Keratinocyte (primary cell): ENCODE measurements at regions not wholly inside any gene's neighbourhood (a gene's known extent, or its start where the extent isn't known, plus 50 kb on each side); places are given as distances from the start of the nearest gene placed in this dataset.

ENCODE experiments used
- DNase-seq: peaks from one replicate; pipeline ENCODE4 v3.0.0-alpha.2; 2011; ENCODE audit warnings: low read depth, missing footprints, low spot score
- FAIRE-seq: peaks from 2 replicates; lab custom pipeline; 2011; peaks lifted over from hg19 to GRCh38; lab: Jason Lieb, UNC
- H2AFZ ChIP-seq: 2 replicates; pipeline ENCODE4 v1.6.0; 2012; ENCODE audit warnings: low read length, control low read depth, inconsistent platforms; ENCODE audit not compliant: control insufficient read depth
- H3K27ac ChIP-seq: 2 replicates; pipeline ENCODE4 v1.5.1; 2011; ENCODE audit warnings: low read length; ENCODE audit not compliant: control insufficient read depth, insufficient read depth
- H3K27me3 ChIP-seq: 3 replicates; pipeline ENCODE4 v1.6.0; 2011; ENCODE audit warnings: low read length; ENCODE audit not compliant: control insufficient read depth, insufficient read depth; ENCODE audit errors: extremely low read depth
- H3K36me3 ChIP-seq, 2 experiments: 2 replicates in 1 of 2; 3 replicates in 1 of 2; pipeline ENCODE4 v1.5.1; 2011; ENCODE audit warnings: low read length in 2 of 2, mild to moderate bottlenecking in 1 of 2; ENCODE audit not compliant: control insufficient read depth in 2 of 2, insufficient read depth in 2 of 2; ENCODE audit errors: extremely low read depth in 1 of 2
- H3K4me1 ChIP-seq: 3 replicates; pipeline ENCODE4 v1.5.1; 2011; ENCODE audit warnings: low read length; ENCODE audit not compliant: control insufficient read depth, insufficient read depth; ENCODE audit errors: extremely low read depth
- H3K4me2 ChIP-seq: 3 replicates; pipeline ENCODE4 v1.6.0; 2011; ENCODE audit warnings: low read depth, low read length; ENCODE audit not compliant: control insufficient read depth, insufficient read depth; ENCODE audit errors: extremely low read depth
- H3K4me3 ChIP-seq, 3 experiments: fragments of 200-600 bp in 1 of 3; sonication (generic) in 1 of 3; 2 replicates in 2 of 3; 3 replicates in 1 of 3; pipeline ENCODE4 v1.5.1; 2011 to 2016; ENCODE audit warnings: low read length in 3 of 3, mild to moderate bottlenecking in 3 of 3, control low read depth in 2 of 3, inconsistent platforms in 1 of 3, low read depth in 1 of 3, mixed read lengths in 1 of 3, mixed run types in 1 of 3, moderate library complexity in 1 of 3; ENCODE audit not compliant: control insufficient read depth in 2 of 3, insufficient read depth in 2 of 3; ENCODE audit errors: extremely low read depth in 1 of 3
- H3K79me2 ChIP-seq: 2 replicates; pipeline ENCODE4 v1.6.0; 2012; ENCODE audit warnings: low read length; ENCODE audit not compliant: control insufficient read depth, insufficient read depth
- H3K9ac ChIP-seq: 3 replicates; pipeline ENCODE4 v1.6.0; 2011; ENCODE audit warnings: low read length; ENCODE audit not compliant: control insufficient read depth, insufficient read depth; ENCODE audit errors: extremely low read depth
- H3K9me1 ChIP-seq: 3 replicates; pipeline ENCODE4 v1.6.0; 2011; ENCODE audit warnings: low read length; ENCODE audit not compliant: control insufficient read depth, insufficient read depth; ENCODE audit errors: extremely low read depth
- H3K9me3 ChIP-seq: 2 replicates; pipeline ENCODE4 v1.5.1; 2012; ENCODE audit warnings: low read depth, low read length; ENCODE audit not compliant: control insufficient read depth
- H4K20me1 ChIP-seq: 3 replicates; pipeline ENCODE4 v1.6.0; 2011; ENCODE audit warnings: low read length; ENCODE audit not compliant: control insufficient read depth, insufficient read depth; ENCODE audit errors: extremely low read depth
- EZH2 ChIP-seq: IDR thresholded peaks from one replicate; pipeline ENCODE4 v1.6.1; 2012; ENCODE audit warnings: inconsistent platforms, mild to moderate bottlenecking, low read length, moderate library complexity
- dilution Hi-C: fragments of 300-500 bp; cut with MboI; formaldehyde crosslinking; loops from one replicate; pipeline ENCODE4 v1.7.0; 2020; ENCODE audit warnings: low sequenced_read_pairs; ENCODE audit not compliant: extremely low pct_ligation_motif_present
- TF ChIP-seq, protein P1 (sequence below), 3 experiments: IDR thresholded peaks in 1 of 3; conservative IDR thresholded peaks in 1 of 3; optimal IDR thresholded peaks in 1 of 3; 2 replicates in 2 of 3; 3 replicates in 1 of 3; pipeline versions ENCODE3 to v1.5.1; 2011; ENCODE audit warnings: low read length in 3 of 3, mild to moderate bottlenecking in 3 of 3, moderate library complexity in 2 of 3, control low read depth in 1 of 3, inconsistent platforms in 1 of 3; ENCODE audit not compliant: insufficient read depth in 2 of 3; ENCODE audit errors: extremely low read depth in 1 of 3

DNA sequence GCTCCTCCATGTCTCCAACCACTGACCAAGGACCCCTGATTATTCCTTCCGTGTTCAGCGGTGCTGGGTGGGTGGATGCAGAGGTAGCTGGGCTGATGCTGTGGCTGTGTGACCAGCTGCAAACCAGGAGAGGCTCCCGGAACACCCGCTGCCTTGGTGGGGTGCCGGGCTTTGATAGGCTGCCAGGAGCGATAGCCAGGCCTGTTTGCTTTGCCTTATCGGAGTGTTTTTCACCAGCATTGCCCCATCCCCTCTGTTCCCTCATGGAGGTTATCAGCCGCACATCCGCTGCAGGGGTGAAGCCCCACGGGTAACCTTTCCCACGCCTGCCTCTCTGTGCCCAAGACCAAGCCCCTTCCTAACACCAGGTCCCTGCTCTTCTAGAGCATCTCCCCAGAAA, 354.3 kb downstream of the C16orf95 start:
- Histone ChIP-seq H3K4me3 (no peak overlapping the region), H3K4me2 (no peak overlapping the region), H3K4me1 (no peaks in the 10 kb centered on the region), H3K9me3 (no peaks in the 10 kb centered on the region), H3K27me3 (peaks cover 35% of the 10 kb centered on the region), H3K79me2 (no peaks in the 10 kb centered on the region), H3K9ac (no peak overlapping the region), H4K20me1 (no peaks in the 10 kb centered on the region), H3K27ac (no peak overlapping the region), H3K9me1 (no peaks in the 10 kb centered on the region), H3K36me3 (no peaks in the 10 kb centered on the region), H2AFZ (no peak overlapping the region)
- TF ChIP-seq, protein P1, sequence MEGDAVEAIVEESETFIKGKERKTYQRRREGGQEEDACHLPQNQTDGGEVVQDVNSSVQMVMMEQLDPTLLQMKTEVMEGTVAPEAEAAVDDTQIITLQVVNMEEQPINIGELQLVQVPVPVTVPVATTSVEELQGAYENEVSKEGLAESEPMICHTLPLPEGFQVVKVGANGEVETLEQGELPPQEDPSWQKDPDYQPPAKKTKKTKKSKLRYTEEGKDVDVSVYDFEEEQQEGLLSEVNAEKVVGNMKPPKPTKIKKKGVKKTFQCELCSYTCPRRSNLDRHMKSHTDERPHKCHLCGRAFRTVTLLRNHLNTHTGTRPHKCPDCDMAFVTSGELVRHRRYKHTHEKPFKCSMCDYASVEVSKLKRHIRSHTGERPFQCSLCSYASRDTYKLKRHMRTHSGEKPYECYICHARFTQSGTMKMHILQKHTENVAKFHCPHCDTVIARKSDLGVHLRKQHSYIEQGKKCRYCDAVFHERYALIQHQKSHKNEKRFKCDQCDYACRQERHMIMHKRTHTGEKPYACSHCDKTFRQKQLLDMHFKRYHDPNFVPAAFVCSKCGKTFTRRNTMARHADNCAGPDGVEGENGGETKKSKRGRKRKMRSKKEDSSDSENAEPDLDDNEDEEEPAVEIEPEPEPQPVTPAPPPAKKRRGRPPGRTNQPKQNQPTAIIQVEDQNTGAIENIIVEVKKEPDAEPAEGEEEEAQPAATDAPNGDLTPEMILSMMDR (optimal IDR thresholded peaks at IDR 0.05 in 1 of 3, IDR thresholded peaks at IDR 0.05 in 1 of 3, conservative IDR thresholded peaks at IDR 0.05 in 1 of 3; ENCODE audit: extremely low read depth in 1 of 3, insufficient read depth in 2 of 3, low read length in 3 of 3): no peak
- TF ChIP-seq EZH2: no peak
- no peak for DNase-seq
- dilution Hi-C loops: no loop called here
- FAIRE-seq: no peak

DNA sequence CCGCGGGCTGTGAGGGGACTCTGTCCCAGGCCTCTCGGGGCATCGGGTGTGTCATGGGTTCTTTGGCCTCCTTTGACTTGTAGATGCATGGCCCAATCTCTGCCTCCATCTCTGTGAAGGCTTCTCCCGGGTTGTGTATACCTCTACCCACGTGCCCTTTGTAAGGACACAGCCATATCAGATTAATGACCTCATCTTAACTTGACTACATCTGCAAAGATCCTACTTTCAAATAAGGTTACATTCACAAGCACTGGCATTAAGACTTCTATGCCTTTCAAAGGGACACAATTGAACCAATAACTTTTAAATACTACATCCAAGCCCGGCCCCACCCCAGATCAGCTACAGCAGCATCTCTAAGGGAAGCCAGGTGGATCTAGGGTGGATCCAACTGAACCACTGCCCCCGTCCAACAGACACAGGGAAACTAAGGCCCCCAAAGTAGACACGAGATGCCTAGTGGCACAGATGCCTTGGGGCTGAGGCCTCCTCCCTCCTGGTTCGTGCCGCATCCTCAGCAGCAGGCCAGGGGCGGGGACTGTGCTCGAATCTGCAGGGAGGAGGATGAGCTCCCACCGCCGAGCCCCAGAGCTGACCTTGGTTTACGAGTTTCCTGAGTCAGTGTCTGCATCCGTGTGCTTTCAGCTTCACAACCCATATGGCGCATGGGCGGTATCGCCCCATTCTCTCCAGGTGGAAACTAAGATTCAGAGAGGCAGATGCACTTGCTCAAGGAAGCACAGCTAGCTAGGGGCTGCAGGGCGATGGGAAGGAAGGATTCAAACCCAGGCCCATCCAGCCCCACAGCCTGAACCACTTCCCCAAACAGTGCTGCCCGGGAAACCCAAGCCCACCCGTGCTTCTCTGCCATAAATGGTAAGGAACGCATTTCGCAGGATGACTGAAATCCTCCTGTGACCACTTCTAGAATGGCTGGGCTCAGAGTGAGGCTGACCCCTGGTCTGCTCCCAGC, 353.3 kb downstream of the C16orf95 start:
- Histone ChIP-seq H3K9ac (no peak overlapping the region), H3K27ac (no peak overlapping the region), H3K9me3 (no peaks in the 10 kb centered on the region), H3K79me2 (no peaks in the 10 kb centered on the region), H3K4me2 (no peak overlapping the region), H3K27me3 (peaks cover 29% of the 10 kb centered on the region), H3K36me3 (no peaks in the 10 kb centered on the region), H3K4me1 (no peaks in the 10 kb centered on the region), H2AFZ (no peak overlapping the region), H4K20me1 (no peaks in the 10 kb centered on the region), H3K4me3 (no peak overlapping the region), H3K9me1 (no peaks in the 10 kb centered on the region)
- DNase-seq (no peak), FAIRE-seq (no peak)
- TF ChIP-seq EZH2: no peak
- TF ChIP-seq, protein P1 (optimal IDR thresholded peaks at IDR 0.05 in 1 of 3, IDR thresholded peaks at IDR 0.05 in 1 of 3, conservative IDR thresholded peaks at IDR 0.05 in 1 of 3; ENCODE audit: extremely low read depth in 1 of 3, insufficient read depth in 2 of 3, low read length in 3 of 3): no peak
- dilution Hi-C loops: no loop called here
